ENCODE measurements at regions not wholly inside any gene's neighbourhood (a gene's known extent, or its start where the extent isn't known, plus 50 kb on each side); places are given as distances from the start of the nearest gene placed in this dataset.
A peak's percentile ranks its signal among the peaks of the same experiment; 100 is the strongest.

DNA sequence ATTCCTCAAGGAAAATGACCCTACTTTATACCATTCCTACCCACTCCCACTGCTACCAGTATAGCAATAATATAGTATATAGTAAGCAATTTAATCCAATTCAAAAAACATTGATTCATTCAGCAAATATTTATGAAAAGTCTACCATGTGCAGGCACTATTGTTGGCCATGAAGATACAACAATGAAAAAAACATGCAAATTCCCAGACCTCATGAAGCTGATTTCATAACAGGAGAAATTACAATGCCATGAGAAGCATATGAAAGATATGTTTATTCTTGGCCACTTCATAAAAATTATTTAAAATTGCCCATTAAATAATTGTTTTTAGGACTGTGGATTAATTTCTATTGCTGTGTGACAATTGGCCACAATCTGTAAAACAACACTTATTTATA lies 315.8 kb upstream of the COL8A1 start:
- Histone ChIP-seq H3K27me3 (ENCODE audit: low read depth) (no peaks in the 10 kb centered on the region), H3K4me3 (no peak overlapping the region), H3K9me3 (replicated peaks) (no peaks in the 10 kb centered on the region), H3K27ac (replicated peaks) (no peak overlapping the region), H3K4me1 (no peaks in the 10 kb centered on the region), H3K36me3 (no peaks in the 10 kb centered on the region)
- TF ChIP-seq, protein P1, sequence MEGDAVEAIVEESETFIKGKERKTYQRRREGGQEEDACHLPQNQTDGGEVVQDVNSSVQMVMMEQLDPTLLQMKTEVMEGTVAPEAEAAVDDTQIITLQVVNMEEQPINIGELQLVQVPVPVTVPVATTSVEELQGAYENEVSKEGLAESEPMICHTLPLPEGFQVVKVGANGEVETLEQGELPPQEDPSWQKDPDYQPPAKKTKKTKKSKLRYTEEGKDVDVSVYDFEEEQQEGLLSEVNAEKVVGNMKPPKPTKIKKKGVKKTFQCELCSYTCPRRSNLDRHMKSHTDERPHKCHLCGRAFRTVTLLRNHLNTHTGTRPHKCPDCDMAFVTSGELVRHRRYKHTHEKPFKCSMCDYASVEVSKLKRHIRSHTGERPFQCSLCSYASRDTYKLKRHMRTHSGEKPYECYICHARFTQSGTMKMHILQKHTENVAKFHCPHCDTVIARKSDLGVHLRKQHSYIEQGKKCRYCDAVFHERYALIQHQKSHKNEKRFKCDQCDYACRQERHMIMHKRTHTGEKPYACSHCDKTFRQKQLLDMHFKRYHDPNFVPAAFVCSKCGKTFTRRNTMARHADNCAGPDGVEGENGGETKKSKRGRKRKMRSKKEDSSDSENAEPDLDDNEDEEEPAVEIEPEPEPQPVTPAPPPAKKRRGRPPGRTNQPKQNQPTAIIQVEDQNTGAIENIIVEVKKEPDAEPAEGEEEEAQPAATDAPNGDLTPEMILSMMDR (IDR thresholded peaks at IDR 0.05; ENCODE audit: borderline replicate concordance): no peak
- intact Hi-C loops (cut with micrococcal nuclease): no loop called here
- DNase-seq: no peak

DNA sequence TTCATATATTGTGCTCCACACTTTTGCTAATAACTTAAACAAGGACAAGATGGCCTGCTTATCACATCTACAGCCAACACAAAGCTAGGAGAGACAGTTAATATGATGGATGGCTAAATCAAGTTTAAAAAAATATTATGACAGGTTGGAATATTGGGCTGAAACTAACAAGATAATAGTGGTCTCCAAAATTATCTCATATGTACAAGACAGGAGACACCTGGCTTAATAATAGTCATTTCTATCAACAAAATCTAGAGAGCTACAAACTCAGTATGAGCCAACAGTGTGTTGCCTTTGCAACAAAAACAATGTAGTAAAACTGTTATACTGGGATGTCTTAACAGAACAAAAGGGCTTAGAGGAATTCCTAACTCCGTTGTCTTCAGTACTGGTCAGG lies 317.1 kb upstream of the COL8A1 start:
- H3K4me3 ChIP-seq: no peak overlapping the region
- intact Hi-C loops (cut with micrococcal nuclease): no loop called here
- TF ChIP-seq, protein P1 (IDR thresholded peaks at IDR 0.05; ENCODE audit: borderline replicate concordance): no peak
- H3K36me3 ChIP-seq: no peaks in the 10 kb centered on the region
- no peak overlapping the region for H3K27ac ChIP-seq (replicated peaks)
- no peaks in the 10 kb centered on the region for H3K9me3 ChIP-seq (replicated peaks)
- H3K4me1 ChIP-seq: no peaks in the 10 kb centered on the region
- H3K27me3 ChIP-seq (ENCODE audit: low read depth): no peaks in the 10 kb centered on the region
- DNase-seq: no peak

- Histone ChIP-seq H3K27me3 (ENCODE audit: low read depth) (no peaks in the 10 kb centered on the region), H3K27ac (replicated peaks) (no peak overlapping the region), H3K4me3 (no peak overlapping the region), H3K4me1 (no peaks in the 10 kb centered on the region), H3K9me3 (replicated peaks) (no peaks in the 10 kb centered on the region), H3K36me3 (no peaks in the 10 kb centered on the region)
- no peak for DNase-seq
- TF ChIP-seq, protein P1 (IDR thresholded peaks at IDR 0.05; ENCODE audit: borderline replicate concordance): no peak
- intact Hi-C loops (cut with micrococcal nuclease): no loop called here
These were observed 318.4 kb upstream of the COL8A1 start for GRCh38 chr3:99319961-99320360.

GRCh38 chr3:99319450-99319849 lies 318.9 kb upstream of the COL8A1 start:
- intact Hi-C loops (cut with micrococcal nuclease): no loop called here
- no peaks in the 10 kb centered on the region for H3K4me1 ChIP-seq
- DNase-seq: no peak
- no peak overlapping the region for H3K27ac ChIP-seq (replicated peaks)
- TF ChIP-seq, protein P1 (IDR thresholded peaks at IDR 0.05; ENCODE audit: borderline replicate concordance): no peak
- no peaks in the 10 kb centered on the region for H3K36me3 ChIP-seq
- no peak overlapping the region for H3K4me3 ChIP-seq
- H3K9me3 ChIP-seq (replicated peaks): no peaks in the 10 kb centered on the region
- no peaks in the 10 kb centered on the region for H3K27me3 ChIP-seq (ENCODE audit: low read depth)

DNA sequence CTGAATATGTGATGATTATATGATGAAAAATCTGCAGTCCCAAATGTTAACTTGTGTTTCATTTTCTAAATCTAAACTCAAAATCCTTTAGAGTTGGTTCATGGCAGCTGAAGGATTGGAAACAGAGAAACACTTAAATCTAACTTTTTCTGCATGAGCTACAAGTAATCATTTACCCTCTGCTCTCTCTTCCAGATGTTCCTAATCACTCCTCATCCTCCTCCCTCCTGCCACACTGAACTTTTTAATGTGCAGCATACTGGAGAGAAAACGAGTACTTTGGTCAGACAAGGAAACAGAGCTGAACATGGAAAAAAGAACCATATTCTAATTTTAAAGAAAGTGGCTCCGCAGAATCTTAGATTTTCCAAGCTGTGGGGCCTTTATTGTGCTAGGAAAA lies 321.2 kb upstream of the COL8A1 start:
- Histone ChIP-seq H3K36me3 (no peaks in the 10 kb centered on the region), H3K27me3 (ENCODE audit: low read depth) (no peaks in the 10 kb centered on the region), H3K27ac (replicated peaks) (peak overlapping the region; percentile 1), H3K4me3 (no peak overlapping the region), H3K9me3 (replicated peaks) (peaks cover under 1% of the 10 kb centered on the region), H3K4me1 (no peaks in the 10 kb centered on the region)
- TF ChIP-seq, protein P1 (IDR thresholded peaks at IDR 0.05; ENCODE audit: borderline replicate concordance): no peak
- intact Hi-C loops (cut with micrococcal nuclease): no loop called here
- DNase-seq: no peak

DNA sequence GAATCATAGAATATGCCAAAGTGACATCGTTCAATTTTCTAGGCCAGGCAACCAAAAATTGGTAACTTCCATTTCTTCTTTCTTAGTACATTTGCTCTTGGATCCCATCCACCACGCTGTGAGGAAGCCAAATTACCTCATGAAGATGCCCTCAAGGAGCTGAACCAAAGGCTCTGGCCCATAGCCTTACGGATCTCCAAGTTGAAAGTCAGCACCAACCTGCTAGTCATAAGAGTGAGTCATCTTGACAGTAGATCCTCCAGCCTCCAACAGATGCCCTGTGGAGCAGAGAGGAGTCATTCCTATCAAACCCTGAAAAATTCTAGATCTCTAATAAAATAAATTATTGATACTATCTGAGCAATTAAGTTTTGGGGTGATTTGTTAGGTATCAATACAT lies 322.5 kb upstream of the COL8A1 start:
- H3K27me3 ChIP-seq (ENCODE audit: low read depth): no peaks in the 10 kb centered on the region
- TF ChIP-seq, protein P1 (IDR thresholded peaks at IDR 0.05; ENCODE audit: borderline replicate concordance): no peak
- no peaks in the 10 kb centered on the region for H3K36me3 ChIP-seq
- H3K27ac ChIP-seq (replicated peaks): no peak overlapping the region
- peaks cover 12% of the 10 kb centered on the region for H3K9me3 ChIP-seq (replicated peaks)
- intact Hi-C loops (cut with micrococcal nuclease): no loop called here
- H3K4me1 ChIP-seq: no peaks in the 10 kb centered on the region
- DNase-seq: no peak
- no peak overlapping the region for H3K4me3 ChIP-seq

Data from left ventricle myocardium inferior (tissue), 1 donor.